ENCODE measurements at regions not wholly inside any gene's neighbourhood (a gene's known extent, or its start where the extent isn't known, plus 50 kb on each side); places are given as distances from the start of the nearest gene placed in this dataset.

DNA sequence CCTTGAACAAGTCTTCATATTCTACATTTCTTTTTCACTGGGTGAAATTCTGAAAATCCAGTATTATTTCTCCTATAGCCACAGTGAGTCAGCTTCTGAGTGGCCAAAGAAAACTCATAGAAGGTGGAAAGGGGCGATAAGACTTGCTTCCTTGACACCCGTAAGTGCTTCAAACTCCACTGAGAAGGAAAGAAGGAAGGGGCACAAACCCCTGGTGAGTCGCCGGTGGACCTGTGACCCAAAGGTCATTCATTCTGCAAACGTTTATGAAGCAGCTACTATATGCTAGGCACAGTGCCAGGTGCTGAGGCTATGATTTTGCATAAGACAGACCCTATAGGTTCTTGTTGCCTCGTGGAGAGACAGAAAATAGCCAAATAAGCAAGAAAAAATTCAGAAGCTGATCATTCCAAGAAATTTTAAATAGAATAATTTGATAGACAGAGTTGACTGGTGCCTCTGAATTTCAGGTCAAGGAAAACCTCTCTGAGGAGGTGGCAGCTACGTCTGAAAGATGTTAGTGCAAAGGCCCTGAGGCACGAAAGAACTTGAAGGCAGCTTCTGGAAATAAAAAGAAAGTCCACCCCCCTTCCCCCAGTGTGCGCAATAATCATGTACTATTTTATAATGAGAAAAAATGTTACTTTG, 118.2 kb downstream of the CD24 start:
- TF ChIP-seq CTCF (IDR thresholded peaks at IDR 0.05; ENCODE audit: low read depth, low read length, missing control alignments) = no peak
- no peak for DNase-seq (ENCODE audit: extremely low read depth, low read depth)
- H3K4me3 ChIP-seq (replicated peaks; ENCODE audit: low read depth, low read length) = no peak overlapping the region

DNA sequence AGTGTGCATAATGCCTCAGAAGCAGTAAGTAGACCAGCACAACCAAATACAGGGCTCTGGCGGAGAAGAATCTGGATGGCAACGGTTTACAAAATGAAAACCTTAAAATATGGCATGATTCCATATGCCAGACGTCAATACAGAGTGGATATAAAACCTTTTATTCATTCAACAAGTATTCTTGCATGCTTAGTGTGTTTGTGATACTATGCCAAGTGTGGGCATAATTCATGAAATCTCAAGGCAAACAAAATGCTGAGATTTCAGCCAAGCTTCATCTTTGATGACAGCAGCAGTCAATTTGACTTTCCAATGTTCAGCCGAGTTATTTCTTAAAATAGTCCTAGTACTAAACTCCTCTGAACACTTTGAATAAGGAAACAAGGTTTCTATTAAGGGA, 119.4 kb downstream of the CD24 start:
- no peak for DNase-seq (ENCODE audit: extremely low read depth, low read depth)
- TF ChIP-seq CTCF (IDR thresholded peaks at IDR 0.05; ENCODE audit: low read depth, low read length, missing control alignments) = no peak
- H3K4me3 ChIP-seq (replicated peaks; ENCODE audit: low read depth, low read length) = no peak overlapping the region

DNA sequence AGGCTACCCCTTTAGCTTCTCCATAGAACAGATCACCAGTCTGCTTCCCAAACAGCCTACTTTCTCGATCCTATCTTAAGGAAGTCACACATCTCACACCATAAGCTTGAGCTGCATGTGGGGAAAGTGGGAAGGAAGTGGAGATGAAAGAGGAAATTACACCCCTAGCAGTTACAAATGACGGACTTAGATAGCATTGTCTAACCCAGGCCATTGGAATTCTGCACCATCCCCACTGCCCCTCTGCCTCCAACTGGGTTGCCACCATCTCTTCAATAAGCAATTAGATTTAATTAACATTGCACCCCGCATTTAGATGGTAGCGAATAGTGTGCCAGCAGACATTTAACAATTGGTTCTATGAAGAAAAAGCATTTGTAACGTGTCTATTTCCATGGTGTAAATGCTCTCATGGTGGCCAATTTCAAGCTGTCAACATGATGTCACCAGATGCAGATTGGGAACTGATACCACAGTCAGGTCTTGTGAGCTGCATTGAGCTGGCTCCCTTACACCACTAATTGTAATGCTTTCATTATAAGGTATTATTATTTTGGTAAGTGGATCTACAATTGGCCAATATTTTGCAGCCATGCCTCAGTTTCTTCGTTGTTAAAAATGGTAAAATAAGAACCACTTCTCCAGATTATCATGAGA, 124.7 kb downstream of the CD24 start:
- no peak for DNase-seq (ENCODE audit: extremely low read depth, low read depth)
- H3K4me3 ChIP-seq (replicated peaks; ENCODE audit: low read depth, low read length) = no peak overlapping the region
- no peak for TF ChIP-seq CTCF (IDR thresholded peaks at IDR 0.05; ENCODE audit: low read depth, low read length, missing control alignments)

DNA sequence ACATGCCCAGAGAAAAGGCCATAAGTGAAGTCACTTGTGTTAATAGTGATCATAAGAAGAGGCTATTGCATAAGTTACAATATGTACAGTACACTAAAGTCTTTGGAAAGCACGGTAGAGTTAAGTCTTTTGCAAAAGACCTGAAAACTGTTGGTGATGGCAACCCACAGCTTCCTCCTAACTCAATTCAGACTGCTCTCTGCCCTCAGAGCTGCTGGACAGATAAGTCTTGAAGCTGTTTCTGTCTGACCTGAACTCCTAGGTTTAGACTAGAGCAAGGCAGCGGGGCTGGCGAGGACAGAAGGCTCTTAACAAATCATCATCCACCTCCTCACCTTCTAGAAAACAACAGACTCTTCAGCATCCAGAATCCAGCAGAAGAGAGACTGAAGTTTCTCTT, 125.4 kb downstream of the CD24 start:
- DNase-seq (ENCODE audit: extremely low read depth, low read depth) = no peak
- H3K4me3 ChIP-seq (replicated peaks; ENCODE audit: low read depth, low read length) = no peak overlapping the region
- no peak for TF ChIP-seq CTCF (IDR thresholded peaks at IDR 0.05; ENCODE audit: low read depth, low read length, missing control alignments)

DNA sequence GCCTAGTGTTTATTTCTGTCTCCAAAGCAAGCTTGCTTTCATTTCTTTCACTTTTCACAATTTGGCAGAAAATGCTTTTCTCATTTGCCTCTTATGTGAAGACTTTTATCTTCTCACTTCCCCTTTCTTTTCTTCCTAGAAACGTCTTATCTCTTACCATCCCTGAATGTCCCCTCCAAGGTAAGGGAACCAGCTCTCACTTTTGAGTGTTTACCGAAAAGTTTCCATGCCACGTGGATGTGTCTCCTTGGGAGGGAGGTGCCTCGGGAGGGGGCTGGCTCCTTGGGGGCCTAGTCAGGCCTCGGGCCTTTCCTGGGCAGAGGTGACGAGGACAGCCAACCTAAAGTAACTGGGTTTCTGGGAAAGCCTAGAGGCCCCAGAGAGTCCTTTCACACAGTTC, 127.4 kb downstream of the CD24 start:
- no peak overlapping the region for H3K4me3 ChIP-seq (replicated peaks; ENCODE audit: low read depth, low read length)
- no peak for TF ChIP-seq CTCF (IDR thresholded peaks at IDR 0.05; ENCODE audit: low read depth, low read length, missing control alignments)
- DNase-seq (ENCODE audit: extremely low read depth, low read depth) = no peak

DNA sequence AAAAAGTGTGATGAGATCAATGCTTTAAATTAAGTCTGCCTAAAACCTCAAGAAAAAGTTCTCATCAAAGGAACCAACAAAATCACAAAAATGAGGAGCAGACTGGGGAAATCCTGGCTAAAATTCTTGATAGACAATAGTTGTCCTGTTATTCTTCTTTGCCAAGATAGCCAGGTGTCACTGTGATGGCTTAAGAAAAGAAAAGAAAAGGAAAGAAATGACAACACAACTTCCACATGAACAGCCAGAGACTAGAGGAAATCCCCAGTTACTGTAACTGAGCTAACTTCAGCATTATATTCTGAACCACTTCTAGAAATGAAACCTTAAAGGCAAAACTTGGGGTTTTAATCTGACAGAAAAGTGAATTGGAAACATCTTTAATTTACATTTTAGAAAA, 129.6 kb downstream of the CD24 start:
- no peak for TF ChIP-seq CTCF (IDR thresholded peaks at IDR 0.05; ENCODE audit: low read depth, low read length, missing control alignments)
- no peak for DNase-seq (ENCODE audit: extremely low read depth, low read depth)
- H3K4me3 ChIP-seq (replicated peaks; ENCODE audit: low read depth, low read length) = no peak overlapping the region

Data from HFF-Myc (cell line).